A549 (cell line): ENCODE measurements at regions not wholly inside any gene's neighbourhood (a gene's known extent, or its start where the extent isn't known, plus 50 kb on each side); places are given as distances from the start of the nearest gene placed in this dataset.

Source experiments
- ATAC-seq, 2 experiments: fragments of 200-7000 bp in 1 of 2; fragments of >200 bp in 1 of 2; cut with Nextera tagmentation in 1 of 2; cut with Tn5 transposase in 1 of 2; 3 replicates each; pipeline versions ENCODE4 v1.8.0 to v1.9.1; 2018 to 2020; ENCODE audit warnings: mild to moderate bottlenecking in 1 of 2, moderate library complexity in 1 of 2
- CTCF ChIA-PET: fragments of 300-600 bp; sonication (Branson Sonifier 250); formaldehyde crosslinking; extraction: SDS; loops from one replicate; lab custom pipeline; 2021; ENCODE audit warnings: antibody characterized with exemption, inconsistent platforms; lab: Yijun Ruan, JAX
- POLR2A ChIA-PET: fragments of 350-600 bp; formaldehyde crosslinking; extraction: SDS; loops from one replicate; lab custom pipeline; 2021; ENCODE audit warnings: antibody characterized with exemption, inconsistent platforms; lab: Yijun Ruan, JAX
- DNase-seq, 2 experiments: peaks; one replicate each; pipeline versions ENCODE4 v3.0.0 to v3.0.0-alpha.2; 2011 to 2016; ENCODE audit warnings: low read depth in 1 of 2, low spot score in 1 of 2
- FAIRE-seq: peaks from 2 replicates; lab custom pipeline; 2011; peaks lifted over from hg19 to GRCh38; lab: Jason Lieb, UNC
- H3K27ac ChIP-seq, 2 experiments: fragments of >200 bp; sonication (Bioruptor Twin); formaldehyde crosslinking; 3 replicates each; pipeline ENCODE4 v1.5.1; 2016 to 2017
- H3K4me1 ChIP-seq: fragments of >200 bp; sonication (Bioruptor Twin); formaldehyde crosslinking; 3 replicates; pipeline ENCODE4 v1.6.1; 2016
- H3K4me2 ChIP-seq: fragments of >200 bp; sonication (Bioruptor Twin); formaldehyde crosslinking; 3 replicates; pipeline ENCODE4 v1.6.1; 2016
- H3K4me3 ChIP-seq: fragments of >200 bp; sonication (Bioruptor Twin); formaldehyde crosslinking; 3 replicates; pipeline ENCODE4 v1.5.1; 2016
- H3K9me3 ChIP-seq: fragments of >200 bp; sonication (Bioruptor Twin); formaldehyde crosslinking; 3 replicates; pipeline ENCODE4 v1.6.1; 2016
- BCL3 ChIP-seq: fragments of >200 bp; sonication (Bioruptor Twin); formaldehyde crosslinking; IDR thresholded peaks from 3 replicates; pipeline ENCODE4 v1.6.1; 2016
- FOXS1 ChIP-seq: fragments of 250-450 bp; sonication (Bioruptor Pico); IDR thresholded peaks from 2 replicates; pipeline ENCODE4 v1.5.0; 2020; ENCODE audit warnings: mild to moderate bottlenecking, moderate library complexity
- GATA3 ChIP-seq: IDR thresholded peaks from 2 replicates; pipeline ENCODE4 v1.6.1; 2012; ENCODE audit warnings: borderline replicate concordance
- HEYL ChIP-seq: fragments of 250-450 bp; sonication (Bioruptor Pico); IDR thresholded peaks from 2 replicates; pipeline ENCODE4 v1.8.0; 2021; ENCODE audit warnings: mild to moderate bottlenecking, moderate library complexity
- HMGXB4 ChIP-seq: fragments of 250-450 bp; sonication (Bioruptor Pico); IDR thresholded peaks from 2 replicates; pipeline ENCODE4 v1.5.0; 2021; ENCODE audit warnings: mild to moderate bottlenecking, moderate library complexity, borderline replicate concordance
- NR3C1 ChIP-seq: fragments of >200 bp; sonication (Bioruptor Twin); formaldehyde crosslinking; IDR thresholded peaks from 3 replicates; pipeline ENCODE4 v1.6.1; 2017
- RAD21 ChIP-seq, 2 experiments: fragments of >200 bp in 1 of 2; sonication (Bioruptor Twin) in 1 of 2; formaldehyde crosslinking in 1 of 2; IDR thresholded peaks in 1 of 2; conservative IDR thresholded peaks in 1 of 2; 2 replicates in 1 of 2; 3 replicates in 1 of 2; pipeline ENCODE4 v1.6.1; 2012 to 2018; ENCODE audit warnings: inconsistent platforms in 1 of 2
- REST ChIP-seq: fragments of 200-600 bp; sonication (generic); IDR thresholded peaks from 2 replicates; pipeline ENCODE4 v1.6.1; 2016; ENCODE audit warnings: antibody characterized with exemption, mild to moderate bottlenecking, moderate library complexity
- RFX5 ChIP-seq: fragments of 450-650 bp; IDR thresholded peaks from 2 replicates; pipeline ENCODE4 v1.7.1; 2014; ENCODE audit warnings: antibody characterized with exemption, mild to moderate bottlenecking, moderate library complexity
- USF2 ChIP-seq: fragments of 450-650 bp; IDR thresholded peaks from 2 replicates; pipeline ENCODE4 v1.6.1; 2014; ENCODE audit warnings: antibody characterized with exemption
- ZNF302 ChIP-seq: fragments of 250-450 bp; sonication (Bioruptor Pico); IDR thresholded peaks from 2 replicates; pipeline ENCODE4 v1.9.0; 2021; ENCODE audit warnings: inconsistent platforms, mild to moderate bottlenecking, moderate library complexity
- WGBS: methylation state at CpG from one replicate; pipeline ENCODE4 v1.1.6; 2017; ENCODE audit errors: missing lambda C conversion rate; 5-methylcytosine and 5-hydroxymethylcytosine counted together

GRCh38 chr20:59508729-59509128 lies 95.6 kb upstream of the PHACTR3 start:
- 31% methylated on average over 3 of the region's 3 CpGs for WGBS
- CTCF ChIA-PET, result interaction anchor here (0.7 to 2.4 kb wide), 6 partner anchors 11 to 53 kb away, joined by 3 to 6 read pairs (median 4); no protein-coding TSS in a partner anchor
- H3K4me2 ChIP-seq, result no peak overlapping the region
- ATAC-seq (no peak), DNase-seq (no peak), FAIRE-seq (no peak)
- TF ChIP-seq RAD21 (conservative IDR thresholded peaks at IDR 0.05 in 1 of 2, IDR thresholded peaks at IDR 0.05 in 1 of 2), result no peak
- TF ChIP-seq USF2, result no peak
- TF ChIP-seq NR3C1, result no peak
- TF ChIP-seq HEYL (CRISPR knock-in tag), result no peak
- POLR2A ChIA-PET, result no interaction called here
- H3K9me3 ChIP-seq, result no peaks in the 10 kb centered on the region
- no peak overlapping the region for H3K4me3 ChIP-seq
- no peak overlapping the region for H3K27ac ChIP-seq
- H3K4me1 ChIP-seq, result no peaks in the 10 kb centered on the region

GRCh38 chr20:59512651-59513050 lies 91.7 kb upstream of the PHACTR3 start:
- ChIA-PET POLR2A (no interaction called here), CTCF (interaction anchor here (8.3 kb wide), 1 partner anchor 15 kb away, joined by 86 read pairs; no protein-coding TSS in a partner anchor)
- no peaks in the 10 kb centered on the region for H3K9me3 ChIP-seq
- DNase-seq (no peak), ATAC-seq (no peak), FAIRE-seq (no peak)
- 88% methylated on average over 5 of the region's 5 CpGs for WGBS
- H3K4me1 ChIP-seq, result no peaks in the 10 kb centered on the region
- no peak for TF ChIP-seq BCL3
- no peak overlapping the region for H3K4me2 ChIP-seq
- no peak overlapping the region for H3K27ac ChIP-seq
- H3K4me3 ChIP-seq, result no peak overlapping the region

GRCh38 chr20:59514554-59514953 lies 89.8 kb upstream of the PHACTR3 start:
- WGBS, result 36% methylated on average over 3 of the region's 5 CpGs
- Histone ChIP-seq H3K27ac (no peak overlapping the region), H3K4me1 (no peaks in the 10 kb centered on the region), H3K9me3 (no peaks in the 10 kb centered on the region), H3K4me3 (no peak overlapping the region), H3K4me2 (no peak overlapping the region)
- DNase-seq (no peak), ATAC-seq (no peak), FAIRE-seq (no peak)
- CTCF ChIA-PET, result interaction anchor here (0.8 to 8.3 kb wide), 8 partner anchors 8 to 361 kb away, joined by 3 to 86 read pairs (median 6); no protein-coding TSS in a partner anchor
- TF ChIP-seq RFX5, result no peak
- TF ChIP-seq FOXS1 (CRISPR knock-in tag), result no peak
- TF ChIP-seq REST, result no peak
- no peak for TF ChIP-seq GATA3
- no peak for TF ChIP-seq ZNF302 (CRISPR knock-in tag)
- TF ChIP-seq HMGXB4, result no peak
- TF ChIP-seq, all 56 proteins: peak for 0
- POLR2A ChIA-PET, result no interaction called here
